Vagina (tissue), 2 donors: ENCODE measurements at regions not wholly inside any gene's neighbourhood (a gene's known extent, or its start where the extent isn't known, plus 50 kb on each side); places are given as distances from the start of the nearest gene placed in this dataset.

Experiments used
- DNase-seq, 2 donors: peaks; one replicate each; pipeline ENCODE4 v3.0.0-alpha.2; 2017; ENCODE audit errors: extremely low spot score in 2 of 2
- H3K27ac ChIP-seq: fragments of 200-600 bp; sonication (generic); one replicate; pipeline ENCODE4 v1.5.1; 2019
- H3K27me3 ChIP-seq: fragments of 200-600 bp; sonication (generic); one replicate; pipeline ENCODE4 v1.5.1; 2019
- H3K36me3 ChIP-seq, 2 donors: fragments of 200-600 bp; sonication (generic); one replicate each; pipeline ENCODE4 v1.5.1; 2017 to 2019
- H3K4me1 ChIP-seq: fragments of 200-600 bp; sonication (generic); one replicate; pipeline ENCODE4 v1.5.1; 2019
- H3K4me3 ChIP-seq, 2 donors: fragments of 200-600 bp; sonication (generic); 1 replicate in 1 of 2; 2 replicates in 1 of 2; pipeline ENCODE4 v1.5.1; 2016 to 2019
- H3K9me3 ChIP-seq: fragments of 200-600 bp; sonication (generic); one replicate; pipeline ENCODE4 v1.5.1; 2019
- POLR2A ChIP-seq, 2 donors: fragments of 450-650 bp; IDR thresholded peaks; one replicate each; pipeline ENCODE4 v1.6.1; 2017; ENCODE audit warnings: antibody characterized with exemption in 2 of 2, mild to moderate bottlenecking in 2 of 2, moderate library complexity in 2 of 2
- POLR2AphosphoS5 ChIP-seq, 2 donors: sonication (generic); formaldehyde crosslinking; IDR thresholded peaks; one replicate each; pipeline ENCODE4 v1.9.0; 2017; ENCODE audit warnings: antibody characterized with exemption in 2 of 2, mild to moderate bottlenecking in 2 of 2, low read depth in 1 of 2; ENCODE audit not compliant: insufficient read depth in 1 of 2
- intact Hi-C: fragments of 100-400 bp; cut with DNase I; formaldehyde crosslinking; loops from one replicate; pipeline ENCODE4 v1.15.1; 2023
- TF ChIP-seq, protein P1 (sequence below), 3 experiments: fragments of 450-650 bp in 2 of 3; fragments of 200-600 bp in 1 of 3; sonication (generic) in 1 of 3; IDR thresholded peaks; one replicate each; pipeline ENCODE4 v1.5.1; 2017 to 2019; ENCODE audit warnings: antibody characterized with exemption in 3 of 3, mild to moderate bottlenecking in 2 of 3, moderate library complexity in 2 of 3

DNA sequence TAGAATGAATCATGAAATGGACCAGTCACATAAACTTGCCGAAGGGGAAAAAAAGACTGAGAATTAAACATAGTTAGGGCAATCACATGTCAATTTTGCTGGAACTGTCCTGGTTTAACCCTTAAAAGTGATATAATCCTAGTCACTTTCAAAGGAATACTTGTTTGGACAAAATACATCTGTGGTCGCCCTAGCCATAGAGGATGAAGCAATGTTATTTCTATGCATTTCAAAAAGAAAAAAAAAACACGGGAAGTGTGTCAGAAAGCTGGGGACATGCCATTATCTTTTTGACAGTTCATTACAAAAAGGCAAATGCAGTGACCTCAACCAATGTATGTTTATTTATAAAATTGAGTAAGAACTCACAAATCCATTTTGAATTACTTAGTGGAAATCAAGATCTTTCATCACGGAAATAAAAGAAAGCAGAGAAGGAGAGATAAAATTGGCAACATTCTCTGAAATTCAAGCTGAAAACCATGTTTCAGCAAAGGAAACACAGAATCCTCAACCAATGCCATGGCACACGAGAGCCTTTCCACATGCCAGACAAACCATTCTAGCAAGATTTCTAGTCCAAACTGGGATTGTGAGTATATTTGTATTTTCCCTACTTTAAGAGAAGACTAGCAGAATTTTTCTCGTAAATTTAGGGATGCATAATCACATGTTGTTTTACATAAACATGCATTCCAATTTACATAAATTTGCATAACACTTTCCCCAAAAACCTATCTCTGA, 854.3 kb upstream of the ACVR2A start:
- Histone ChIP-seq H3K4me1 (peaks cover 10% of the 10 kb centered on the region), H3K27ac (no peak overlapping the region), H3K9me3 (no peaks in the 10 kb centered on the region), H3K27me3 (no peaks in the 10 kb centered on the region), H3K36me3 (no peaks in the 10 kb centered on the region), H3K4me3 (no peak overlapping the region)
- intact Hi-C loops = no loop called here
- DNase-seq = no peak
- TF ChIP-seq POLR2A (IDR thresholded peaks at IDR 0.05) (no peak), POLR2AphosphoS5 (IDR thresholded peaks at IDR 0.05; ENCODE audit: insufficient read depth in 1 of 2, low read depth in 1 of 2) (no peak)
- TF ChIP-seq, protein P1, sequence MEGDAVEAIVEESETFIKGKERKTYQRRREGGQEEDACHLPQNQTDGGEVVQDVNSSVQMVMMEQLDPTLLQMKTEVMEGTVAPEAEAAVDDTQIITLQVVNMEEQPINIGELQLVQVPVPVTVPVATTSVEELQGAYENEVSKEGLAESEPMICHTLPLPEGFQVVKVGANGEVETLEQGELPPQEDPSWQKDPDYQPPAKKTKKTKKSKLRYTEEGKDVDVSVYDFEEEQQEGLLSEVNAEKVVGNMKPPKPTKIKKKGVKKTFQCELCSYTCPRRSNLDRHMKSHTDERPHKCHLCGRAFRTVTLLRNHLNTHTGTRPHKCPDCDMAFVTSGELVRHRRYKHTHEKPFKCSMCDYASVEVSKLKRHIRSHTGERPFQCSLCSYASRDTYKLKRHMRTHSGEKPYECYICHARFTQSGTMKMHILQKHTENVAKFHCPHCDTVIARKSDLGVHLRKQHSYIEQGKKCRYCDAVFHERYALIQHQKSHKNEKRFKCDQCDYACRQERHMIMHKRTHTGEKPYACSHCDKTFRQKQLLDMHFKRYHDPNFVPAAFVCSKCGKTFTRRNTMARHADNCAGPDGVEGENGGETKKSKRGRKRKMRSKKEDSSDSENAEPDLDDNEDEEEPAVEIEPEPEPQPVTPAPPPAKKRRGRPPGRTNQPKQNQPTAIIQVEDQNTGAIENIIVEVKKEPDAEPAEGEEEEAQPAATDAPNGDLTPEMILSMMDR (IDR thresholded peaks at IDR 0.05) = no peak

GRCh38 chr2:146989741-146990140, 855.1 kb upstream of the ACVR2A start:
- intact Hi-C loops = no loop called here
- DNase-seq = no peak
- TF ChIP-seq POLR2AphosphoS5 (IDR thresholded peaks at IDR 0.05; ENCODE audit: insufficient read depth in 1 of 2, low read depth in 1 of 2) (no peak), POLR2A (IDR thresholded peaks at IDR 0.05) (no peak)
- TF ChIP-seq, protein P1 (IDR thresholded peaks at IDR 0.05) = no peak

GRCh38 chr2:146987996-146988395, 856.8 kb upstream of the ACVR2A start:
- TF ChIP-seq POLR2A (IDR thresholded peaks at IDR 0.05) = no peak
- TF ChIP-seq, protein P1 (IDR thresholded peaks at IDR 0.05) = no peak
- TF ChIP-seq POLR2AphosphoS5 (IDR thresholded peaks at IDR 0.05; ENCODE audit: insufficient read depth in 1 of 2, low read depth in 1 of 2) = no peak
- intact Hi-C loops = no loop called here

More at GRCh38 chr2:146989741-146990140, 855.1 kb upstream of the ACVR2A start:
- no peaks in the 10 kb centered on the region for H3K36me3 ChIP-seq
- no peaks in the 10 kb centered on the region for H3K9me3 ChIP-seq
- H3K27ac ChIP-seq = no peak overlapping the region
- no peak overlapping the region for H3K4me3 ChIP-seq
- peaks cover 13% of the 10 kb centered on the region for H3K4me1 ChIP-seq
- H3K27me3 ChIP-seq = no peaks in the 10 kb centered on the region

DNA sequence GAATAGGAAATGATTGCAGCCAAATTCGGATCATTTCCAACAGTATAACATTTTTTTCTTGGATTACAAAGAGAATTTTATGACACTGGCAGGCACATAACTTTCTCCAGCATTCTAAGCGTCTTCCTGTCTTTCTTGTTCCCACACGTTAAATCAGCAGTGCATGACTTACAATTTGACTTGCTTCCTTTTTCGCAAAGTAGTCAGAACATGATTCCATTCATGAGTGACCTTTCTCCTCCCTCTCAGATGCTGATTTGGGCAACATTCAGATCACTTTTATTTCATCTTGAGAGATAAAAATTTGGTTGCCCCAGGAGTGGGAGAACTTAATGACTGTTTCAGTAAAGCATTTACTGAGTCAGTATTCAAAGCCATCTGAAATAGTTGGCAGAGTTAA, 858.7 kb upstream of the ACVR2A start:
- Histone ChIP-seq H3K4me1 (peaks cover 24% of the 10 kb centered on the region), H3K27me3 (no peaks in the 10 kb centered on the region), H3K27ac (no peak overlapping the region), H3K4me3 (no peak overlapping the region), H3K9me3 (no peaks in the 10 kb centered on the region), H3K36me3 (no peaks in the 10 kb centered on the region)
- TF ChIP-seq POLR2A (IDR thresholded peaks at IDR 0.05) (no peak), POLR2AphosphoS5 (IDR thresholded peaks at IDR 0.05; ENCODE audit: insufficient read depth in 1 of 2, low read depth in 1 of 2) (peak in 1 of 2 donors; percentile 77)
- TF ChIP-seq, protein P1 (IDR thresholded peaks at IDR 0.05) = no peak
- intact Hi-C loops = no loop called here
- no peak for DNase-seq

More at GRCh38 chr2:146987996-146988395, 856.8 kb upstream of the ACVR2A start:
- Histone ChIP-seq H3K27ac (no peak overlapping the region), H3K4me3 (no peak overlapping the region), H3K27me3 (no peaks in the 10 kb centered on the region), H3K4me1 (peaks cover 15% of the 10 kb centered on the region), H3K9me3 (no peaks in the 10 kb centered on the region), H3K36me3 (no peaks in the 10 kb centered on the region)
- no peak for DNase-seq

DNA sequence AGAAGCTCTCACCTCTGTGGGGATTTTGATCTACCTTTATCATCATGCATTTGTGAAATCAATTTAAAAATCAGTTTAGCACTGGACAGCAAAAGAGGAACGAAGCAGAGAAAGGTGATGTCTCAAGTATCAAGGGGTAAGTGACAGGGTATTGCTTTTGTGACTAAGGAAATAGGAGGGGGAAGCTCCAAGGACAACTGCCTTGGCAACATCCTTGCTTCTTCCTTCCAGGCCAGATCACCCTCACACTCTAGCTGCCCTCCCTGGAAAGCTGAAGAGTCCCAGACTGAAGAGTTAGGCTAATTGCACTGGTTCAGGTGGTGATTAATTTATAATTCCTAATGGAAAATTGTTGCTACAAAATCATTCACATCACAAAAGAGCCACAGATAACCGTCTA, 859.1 kb upstream of the ACVR2A start:
- Histone ChIP-seq H3K36me3 (no peaks in the 10 kb centered on the region), H3K27me3 (no peaks in the 10 kb centered on the region), H3K4me1 (peaks cover 24% of the 10 kb centered on the region), H3K27ac (no peak overlapping the region), H3K4me3 (no peak overlapping the region), H3K9me3 (no peaks in the 10 kb centered on the region)
- intact Hi-C loops = no loop called here
- no peak for DNase-seq
- TF ChIP-seq POLR2A (IDR thresholded peaks at IDR 0.05) (no peak), POLR2AphosphoS5 (IDR thresholded peaks at IDR 0.05; ENCODE audit: insufficient read depth in 1 of 2, low read depth in 1 of 2) (no peak)
- TF ChIP-seq, protein P1 (IDR thresholded peaks at IDR 0.05) = no peak
